ENCODE measurements at regions not wholly inside any gene's neighbourhood (a gene's known extent, or its start where the extent isn't known, plus 50 kb on each side); places are given as distances from the start of the nearest gene placed in this dataset.

GRCh38 chr5:173796721-173797495 is 91.2 kb upstream of the CPEB4 start:
- Histone ChIP-seq H2AFZ (ENCODE audit: low read length) (no peak overlapping the region), H3K4me1 (ENCODE audit: low read length) (no peaks in the 10 kb centered on the region)
- no peak for DNase-seq

DNA sequence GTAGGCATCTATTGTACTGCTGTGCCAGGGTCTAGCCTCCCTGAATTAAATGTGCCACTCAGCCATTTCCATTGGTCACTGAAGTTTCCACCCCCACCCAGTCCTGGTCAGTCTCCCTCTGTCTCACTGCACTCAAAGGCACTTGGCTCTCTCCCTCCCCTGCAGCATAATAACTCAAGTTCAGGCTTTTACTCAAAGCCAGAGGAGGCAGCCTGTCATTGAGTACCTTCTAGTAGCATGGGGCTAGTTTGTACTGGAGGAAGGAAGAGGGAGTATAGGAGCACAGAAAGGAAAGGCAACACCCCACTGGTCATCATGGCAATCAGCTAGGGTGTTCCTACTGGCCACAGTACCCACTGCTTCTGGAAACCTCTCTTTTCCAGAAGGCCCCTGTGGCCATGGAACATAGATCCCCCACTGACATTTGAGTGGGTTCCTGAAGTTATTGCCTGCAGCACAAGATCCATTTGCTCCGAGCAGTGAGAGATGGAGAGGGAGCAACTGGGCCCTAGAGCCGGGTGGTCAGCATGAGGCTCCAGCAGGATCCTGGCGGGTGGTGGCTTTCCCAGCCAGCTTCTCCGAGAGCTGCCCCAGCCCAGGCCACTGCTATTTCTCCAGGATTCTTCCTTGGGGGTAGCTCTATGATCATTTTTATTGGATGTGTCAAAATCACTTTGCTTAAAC is 89.9 kb upstream of the CPEB4 start:
- Histone ChIP-seq H3K9ac (ENCODE audit: low read length) (no peak overlapping the region), H3K27me3 (ENCODE audit: low read length) (no peaks in the 10 kb centered on the region), H3K9me2 (replicated peaks; ENCODE audit: insufficient read depth, low read length) (no peaks in the 10 kb centered on the region), H3K27ac (ENCODE audit: low read length) (no peak overlapping the region), H3K79me2 (ENCODE audit: low read length) (no peaks in the 10 kb centered on the region), H3K4me3 (ENCODE audit: low read length) (no peak overlapping the region), H4K20me1 (ENCODE audit: insufficient read depth, low read depth, low read length) (no peaks in the 10 kb centered on the region), H2AFZ (ENCODE audit: low read length) (no peak overlapping the region), H3K4me1 (ENCODE audit: low read length) (no peaks in the 10 kb centered on the region), H3K9me3 (ENCODE audit: low read length) (no peaks in the 10 kb centered on the region), H3K4me2 (ENCODE audit: low read depth, low read length, poor library complexity, severe bottlenecking) (no peak overlapping the region), H3K36me3 (ENCODE audit: insufficient read depth, low read length) (no peaks in the 10 kb centered on the region)
- DNase-seq, result no peak

More at GRCh38 chr5:173796721-173797495, 91.2 kb upstream of the CPEB4 start:
- Histone ChIP-seq H3K27ac (ENCODE audit: low read length) (no peak overlapping the region), H3K4me3 (ENCODE audit: low read length) (no peak overlapping the region), H3K36me3 (ENCODE audit: insufficient read depth, low read length) (no peaks in the 10 kb centered on the region), H3K9ac (ENCODE audit: low read length) (no peak overlapping the region), H3K27me3 (ENCODE audit: low read length) (no peaks in the 10 kb centered on the region), H4K20me1 (ENCODE audit: insufficient read depth, low read depth, low read length) (no peaks in the 10 kb centered on the region), H3K9me3 (ENCODE audit: low read length) (no peaks in the 10 kb centered on the region), H3K4me2 (ENCODE audit: low read depth, low read length, poor library complexity, severe bottlenecking) (no peak overlapping the region), H3K79me2 (ENCODE audit: low read length) (no peaks in the 10 kb centered on the region), H3K9me2 (replicated peaks; ENCODE audit: insufficient read depth, low read length) (no peaks in the 10 kb centered on the region)

GRCh38 chr5:173800340-173800739 is 87.8 kb upstream of the CPEB4 start:
- Histone ChIP-seq H2AFZ (ENCODE audit: low read length) (no peak overlapping the region), H3K79me2 (ENCODE audit: low read length) (no peaks in the 10 kb centered on the region), H3K4me1 (ENCODE audit: low read length) (no peaks in the 10 kb centered on the region), H3K9ac (ENCODE audit: low read length) (no peak overlapping the region), H3K27me3 (ENCODE audit: low read length) (peaks cover 4% of the 10 kb centered on the region; the same call in 1 of the 2 replicates), H3K9me3 (ENCODE audit: low read length) (no peaks in the 10 kb centered on the region; the same call in 1 of the 2 replicates), H3K4me2 (ENCODE audit: low read depth, low read length, poor library complexity, severe bottlenecking) (no peak overlapping the region), H3K36me3 (ENCODE audit: insufficient read depth, low read length) (no peaks in the 10 kb centered on the region), H3K27ac (ENCODE audit: low read length) (no peak overlapping the region), H3K9me2 (replicated peaks; ENCODE audit: insufficient read depth, low read length) (no peaks in the 10 kb centered on the region), H4K20me1 (ENCODE audit: insufficient read depth, low read depth, low read length) (no peaks in the 10 kb centered on the region), H3K4me3 (ENCODE audit: low read length) (no peak overlapping the region)
- no peak for DNase-seq

DNA sequence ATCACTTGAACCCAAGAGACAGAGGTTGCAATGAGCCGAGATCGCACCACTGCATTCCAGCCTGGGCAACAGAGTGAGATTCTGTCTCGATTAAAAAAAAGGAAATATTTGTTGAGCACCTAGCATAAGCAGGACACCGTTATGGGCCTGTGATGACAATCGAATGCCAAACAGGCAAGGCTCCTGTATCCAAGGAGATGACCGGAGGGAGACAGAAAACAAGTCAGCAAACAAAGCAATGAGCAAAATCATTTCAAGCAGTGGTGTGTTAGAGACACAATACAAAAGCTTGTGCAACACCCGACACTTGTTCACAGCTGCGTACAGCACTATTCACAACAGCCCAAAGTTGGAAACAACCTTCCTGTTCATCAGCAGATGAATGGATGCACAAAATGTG is 87.1 kb upstream of the CPEB4 start:
- Histone ChIP-seq H3K4me3 (ENCODE audit: low read length) (no peak overlapping the region), H3K9me2 (replicated peaks; ENCODE audit: insufficient read depth, low read length) (no peaks in the 10 kb centered on the region), H3K36me3 (ENCODE audit: insufficient read depth, low read length) (no peaks in the 10 kb centered on the region), H3K4me2 (ENCODE audit: low read depth, low read length, poor library complexity, severe bottlenecking) (no peak overlapping the region), H3K4me1 (ENCODE audit: low read length) (no peaks in the 10 kb centered on the region), H3K9ac (ENCODE audit: low read length) (no peak overlapping the region), H3K27me3 (ENCODE audit: low read length) (peaks cover 4% of the 10 kb centered on the region; the same call in 1 of the 2 replicates), H3K9me3 (ENCODE audit: low read length) (no peaks in the 10 kb centered on the region; the same call in 1 of the 2 replicates), H3K27ac (ENCODE audit: low read length) (no peak overlapping the region), H2AFZ (ENCODE audit: low read length) (no peak overlapping the region), H4K20me1 (ENCODE audit: insufficient read depth, low read depth, low read length) (no peaks in the 10 kb centered on the region), H3K79me2 (ENCODE audit: low read length) (no peaks in the 10 kb centered on the region)
- no peak for DNase-seq

GRCh38 chr5:173802670-173803165 is 85.4 kb upstream of the CPEB4 start:
- no peak for DNase-seq
- no peak overlapping the region for H3K4me2 ChIP-seq (ENCODE audit: low read depth, low read length, poor library complexity, severe bottlenecking)
- H3K9ac ChIP-seq (ENCODE audit: low read length), result no peak overlapping the region
- H4K20me1 ChIP-seq (ENCODE audit: insufficient read depth, low read depth, low read length), result no peaks in the 10 kb centered on the region
- no peaks in the 10 kb centered on the region; the same call in 1 of the 2 replicates for H3K9me3 ChIP-seq (ENCODE audit: low read length)
- no peak overlapping the region for H3K4me3 ChIP-seq (ENCODE audit: low read length)
- H3K36me3 ChIP-seq (ENCODE audit: insufficient read depth, low read length), result no peaks in the 10 kb centered on the region
- H3K79me2 ChIP-seq (ENCODE audit: low read length), result no peaks in the 10 kb centered on the region
- H3K27ac ChIP-seq (ENCODE audit: low read length), result no peak overlapping the region
- no peak overlapping the region for H2AFZ ChIP-seq (ENCODE audit: low read length)
- H3K4me1 ChIP-seq (ENCODE audit: low read length), result no peaks in the 10 kb centered on the region
- peaks cover 4% of the 10 kb centered on the region; the same call in 1 of the 2 replicates for H3K27me3 ChIP-seq (ENCODE audit: low read length)
- H3K9me2 ChIP-seq (replicated peaks; ENCODE audit: insufficient read depth, low read length), result no peaks in the 10 kb centered on the region

DNA sequence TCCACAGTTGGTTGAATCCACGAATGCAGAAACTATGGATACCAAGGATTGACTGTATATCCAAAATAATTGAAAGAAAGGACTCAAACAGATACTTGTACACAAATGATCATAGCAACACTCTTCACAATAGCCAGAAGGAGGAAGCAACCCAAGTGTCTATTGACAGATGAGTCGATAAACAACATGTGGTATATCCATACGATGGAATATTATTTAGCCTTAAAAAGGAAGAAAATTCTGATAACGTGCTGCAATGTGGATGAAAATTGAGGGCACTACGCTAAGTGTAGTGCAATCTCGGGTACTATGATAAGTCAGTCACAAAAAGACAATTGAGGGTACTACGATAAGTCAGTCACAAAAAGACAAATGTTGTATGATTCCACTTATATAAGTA is 83.6 kb upstream of the CPEB4 start:
- Histone ChIP-seq H2AFZ (ENCODE audit: low read length) (no peak overlapping the region), H3K79me2 (ENCODE audit: low read length) (no peaks in the 10 kb centered on the region), H3K27me3 (ENCODE audit: low read length) (peaks cover 4% of the 10 kb centered on the region; the same call in 1 of the 2 replicates), H4K20me1 (ENCODE audit: insufficient read depth, low read depth, low read length) (no peaks in the 10 kb centered on the region), H3K4me1 (ENCODE audit: low read length) (no peaks in the 10 kb centered on the region), H3K9ac (ENCODE audit: low read length) (no peak overlapping the region), H3K4me2 (ENCODE audit: low read depth, low read length, poor library complexity, severe bottlenecking) (no peak overlapping the region), H3K9me3 (ENCODE audit: low read length) (no peaks in the 10 kb centered on the region; the same call in 1 of the 2 replicates), H3K4me3 (ENCODE audit: low read length) (no peak overlapping the region), H3K9me2 (replicated peaks; ENCODE audit: insufficient read depth, low read length) (no peaks in the 10 kb centered on the region), H3K36me3 (ENCODE audit: insufficient read depth, low read length) (no peaks in the 10 kb centered on the region), H3K27ac (ENCODE audit: low read length) (no peak overlapping the region)
- no peak for DNase-seq

DNA sequence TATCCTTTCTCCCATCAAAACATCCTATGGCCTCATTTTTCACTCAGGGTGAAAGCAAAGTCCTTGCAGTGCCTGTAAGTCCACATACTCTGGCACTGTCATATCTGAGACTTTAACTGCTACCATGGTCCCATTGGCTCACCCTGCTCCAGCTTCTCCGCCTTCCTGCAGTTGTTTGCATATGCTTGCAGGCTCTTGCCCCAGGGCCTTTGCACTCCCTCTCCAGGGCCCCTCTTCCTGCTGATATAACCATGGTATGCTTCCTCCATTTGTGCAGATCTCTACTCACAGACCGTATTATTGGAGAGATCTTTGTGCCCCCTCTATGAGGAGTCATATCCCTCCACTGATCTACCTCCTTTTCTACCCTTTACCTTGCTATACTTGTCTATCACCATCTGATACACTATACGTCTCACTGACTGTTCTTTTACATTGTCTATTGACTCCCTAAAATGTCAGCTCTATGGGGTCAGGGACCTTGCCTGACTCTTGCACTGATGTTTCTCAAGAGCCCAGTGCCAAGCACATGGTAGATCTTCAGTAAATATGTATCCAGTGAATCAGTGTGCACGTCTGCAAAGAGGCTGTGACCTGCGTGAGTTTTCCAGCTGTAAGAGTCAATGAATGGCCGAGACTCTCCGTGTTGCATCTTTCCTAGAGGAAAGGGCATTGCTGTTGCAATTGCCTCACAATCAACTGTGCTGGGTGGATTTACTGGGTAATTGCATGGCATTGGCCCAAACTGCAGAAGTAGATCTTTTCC is 81.7 kb upstream of the CPEB4 start:
- no peak overlapping the region for H3K4me2 ChIP-seq (ENCODE audit: low read depth, low read length, poor library complexity, severe bottlenecking)
- peaks cover 4% of the 10 kb centered on the region; the same call in 1 of the 2 replicates for H3K27me3 ChIP-seq (ENCODE audit: low read length)
- no peak overlapping the region for H3K4me3 ChIP-seq (ENCODE audit: low read length)
- DNase-seq, result no peak
- H3K9me2 ChIP-seq (replicated peaks; ENCODE audit: insufficient read depth, low read length), result no peaks in the 10 kb centered on the region
- no peaks in the 10 kb centered on the region; the same call in 1 of the 2 replicates for H3K9me3 ChIP-seq (ENCODE audit: low read length)
- no peaks in the 10 kb centered on the region for H3K79me2 ChIP-seq (ENCODE audit: low read length)
- H3K9ac ChIP-seq (ENCODE audit: low read length), result no peak overlapping the region
- H3K27ac ChIP-seq (ENCODE audit: low read length), result no peak overlapping the region
- no peaks in the 10 kb centered on the region for H3K36me3 ChIP-seq (ENCODE audit: insufficient read depth, low read length)
- H2AFZ ChIP-seq (ENCODE audit: low read length), result no peak overlapping the region
- H4K20me1 ChIP-seq (ENCODE audit: insufficient read depth, low read depth, low read length), result no peaks in the 10 kb centered on the region
- no peaks in the 10 kb centered on the region for H3K4me1 ChIP-seq (ENCODE audit: low read length)

Measured in Karpas-422 (cell line).